Trophoblast cell (in vitro differentiated cells and primary cell): ENCODE measurements at regions not wholly inside any gene's neighbourhood (a gene's known extent, or its start where the extent isn't known, plus 50 kb on each side); places are given as distances from the start of the nearest gene placed in this dataset.

Source experiments
- DNase-seq, 2 donors: peaks; one replicate each; pipeline ENCODE4 v3.0.0-alpha.2; 2016
- H2AFZ ChIP-seq: 2 replicates; pipeline ENCODE4 v1.6.1; 2013; ENCODE audit warnings: low read length, moderate library complexity, mild to moderate bottlenecking; ENCODE audit not compliant: insufficient read depth, poor library complexity
- H2AK5ac ChIP-seq: 2 replicates; pipeline ENCODE4 v1.6.1; 2013; ENCODE audit warnings: mild to moderate bottlenecking, low read length
- H2BK120ac ChIP-seq: 2 replicates; pipeline ENCODE4 v1.6.1; 2013; ENCODE audit warnings: low read length, mild to moderate bottlenecking, moderate library complexity; ENCODE audit not compliant: insufficient read depth, poor library complexity
- H2BK12ac ChIP-seq: 2 replicates; pipeline ENCODE4 v1.6.1; 2013; ENCODE audit warnings: mild to moderate bottlenecking, low read length, moderate library complexity
- H2BK5ac ChIP-seq: 2 replicates; pipeline ENCODE4 v1.6.1; 2013; ENCODE audit warnings: low read length, low read depth, moderate library complexity, mild to moderate bottlenecking; ENCODE audit not compliant: poor library complexity
- H3K14ac ChIP-seq: 2 replicates; pipeline ENCODE4 v1.6.1; 2013; ENCODE audit warnings: mild to moderate bottlenecking, low read length
- H3K18ac ChIP-seq: 2 replicates; pipeline ENCODE4 v1.6.1; 2013; ENCODE audit warnings: mild to moderate bottlenecking, low read length
- H3K23ac ChIP-seq: 2 replicates; pipeline ENCODE4 v1.6.1; 2013; ENCODE audit warnings: low read length
- H3K27ac ChIP-seq: 2 replicates; pipeline ENCODE4 v1.5.1; 2013; ENCODE audit warnings: low read depth, mild to moderate bottlenecking, inconsistent platforms, low read length, moderate library complexity
- H3K27me3 ChIP-seq: 2 replicates; pipeline ENCODE4 v1.6.1; 2013; ENCODE audit warnings: inconsistent platforms, mild to moderate bottlenecking, low read length, moderate library complexity; ENCODE audit not compliant: insufficient read depth
- H3K36me3 ChIP-seq, 2 experiments: 1 replicate in 1 of 2; 2 replicates in 1 of 2; pipeline ENCODE4 v1.6.1; 2013; ENCODE audit warnings: low read length in 2 of 2, mild to moderate bottlenecking in 2 of 2, moderate library complexity in 1 of 2; ENCODE audit not compliant: insufficient read depth in 2 of 2, control insufficient read depth in 1 of 2
- H3K4ac ChIP-seq: 2 replicates; pipeline ENCODE4 v1.6.1; 2013; ENCODE audit warnings: low read depth, mild to moderate bottlenecking, low read length, moderate library complexity
- H3K4me1 ChIP-seq, 2 experiments: 1 replicate in 1 of 2; 2 replicates in 1 of 2; pipeline ENCODE4 v1.6.1; 2013; ENCODE audit warnings: low read length in 2 of 2, mild to moderate bottlenecking in 2 of 2, moderate library complexity in 1 of 2; ENCODE audit not compliant: insufficient read depth in 2 of 2, control insufficient read depth in 1 of 2
- H3K4me2 ChIP-seq: 2 replicates; pipeline ENCODE4 v1.6.1; 2013; ENCODE audit warnings: inconsistent platforms, mild to moderate bottlenecking, low read length, moderate library complexity
- H3K4me3 ChIP-seq: 2 replicates; pipeline ENCODE4 v1.5.1; 2013; ENCODE audit warnings: mild to moderate bottlenecking, low read depth, low read length, inconsistent platforms
- H3K79me1 ChIP-seq: one replicate; pipeline ENCODE4 v1.6.1; 2013; ENCODE audit warnings: low read length
- H3K79me2 ChIP-seq: 2 replicates; pipeline ENCODE4 v1.6.1; 2013; ENCODE audit warnings: low read length, mild to moderate bottlenecking; ENCODE audit not compliant: control insufficient read depth, insufficient read depth, poor library complexity
- H3K9ac ChIP-seq: 2 replicates; pipeline ENCODE4 v1.6.1; 2013; ENCODE audit warnings: mild to moderate bottlenecking, low read length
- H3K9me3 ChIP-seq: 2 replicates; pipeline ENCODE4 v1.6.1; 2013; ENCODE audit warnings: low read depth, mild to moderate bottlenecking, control low read depth, inconsistent platforms, low read length; ENCODE audit not compliant: insufficient read depth
- H4K12ac ChIP-seq: 2 replicates; pipeline ENCODE4 v1.6.1; 2013; ENCODE audit warnings: low read depth, mild to moderate bottlenecking, low read length, moderate library complexity
- H4K8ac ChIP-seq: 2 replicates; pipeline ENCODE4 v1.6.1; 2013; ENCODE audit warnings: low read depth, mild to moderate bottlenecking, low read length, moderate library complexity
- H4K91ac ChIP-seq: one replicate; pipeline ENCODE4 v1.6.1; 2013; ENCODE audit warnings: low read depth, mild to moderate bottlenecking, low read length, moderate library complexity
- WGBS: extraction: QIAGEN DNeasy Blood & Tissue Kit; methylation state at CpG from one replicate; pipeline ENCODE4 v1.1.7; 2013; ENCODE audit warnings: missing lambda C conversion rate; ENCODE audit not compliant: insufficient read length, insufficient coverage; ENCODE audit errors: extremely low coverage; 5-methylcytosine and 5-hydroxymethylcytosine counted together

GRCh38 chr3:59253523-59253922 lies 203.7 kb upstream of the CFAP20DC start:
- no peak overlapping the region for H4K12ac ChIP-seq
- H3K9me3 ChIP-seq, result peaks cover 2% of the 10 kb centered on the region
- no peaks in the 10 kb centered on the region for H3K36me3 ChIP-seq
- no peak overlapping the region for H2BK12ac ChIP-seq
- H3K23ac ChIP-seq, result no peak overlapping the region
- no peak overlapping the region for H3K4me3 ChIP-seq
- no peak overlapping the region for H3K9ac ChIP-seq
- H2AFZ ChIP-seq, result no peak overlapping the region
- H3K27ac ChIP-seq, result no peak overlapping the region
- H4K8ac ChIP-seq, result no peak overlapping the region
- no peak overlapping the region for H2BK120ac ChIP-seq
- no peak overlapping the region for H3K18ac ChIP-seq
- H3K14ac ChIP-seq, result no peak overlapping the region
- no peaks in the 10 kb centered on the region for H3K79me2 ChIP-seq
- DNase-seq, result no peak
- no peaks in the 10 kb centered on the region for H3K4me1 ChIP-seq
- no peaks in the 10 kb centered on the region for H3K27me3 ChIP-seq
- no peak overlapping the region for H2BK5ac ChIP-seq
- no peaks in the 10 kb centered on the region for H3K79me1 ChIP-seq
- no peak overlapping the region for H4K91ac ChIP-seq
- H3K4ac ChIP-seq, result no peak overlapping the region
- no peak overlapping the region for H3K4me2 ChIP-seq
- H2AK5ac ChIP-seq, result no peak overlapping the region
- no CpG with 5 or more reads among the region's 2 CpGs for WGBS

GRCh38 chr3:59251869-59252268 lies 202.0 kb upstream of the CFAP20DC start:
- Histone ChIP-seq H4K8ac (no peak overlapping the region), H3K4me1 (peaks cover 0 to 4% of the 10 kb centered on the region in 2 experiments), H2BK120ac (no peak overlapping the region), H2AFZ (no peak overlapping the region), H3K4me3 (no peak overlapping the region), H3K4me2 (no peak overlapping the region), H4K12ac (no peak overlapping the region), H2BK5ac (no peak overlapping the region), H3K14ac (no peak overlapping the region), H3K9ac (no peak overlapping the region), H3K79me2 (no peaks in the 10 kb centered on the region), H3K23ac (no peak overlapping the region), H3K27me3 (no peaks in the 10 kb centered on the region), H2BK12ac (no peak overlapping the region), H3K27ac (no peak overlapping the region), H3K9me3 (peaks cover 2% of the 10 kb centered on the region), H3K36me3 (no peaks in the 10 kb centered on the region), H4K91ac (no peak overlapping the region), H3K4ac (no peak overlapping the region), H3K79me1 (no peaks in the 10 kb centered on the region), H2AK5ac (no peak overlapping the region), H3K18ac (no peak overlapping the region)
- no CpG with 5 or more reads among the region's 3 CpGs for WGBS
- DNase-seq, result no peak

GRCh38 chr3:59250600-59250999 lies 200.8 kb upstream of the CFAP20DC start:
- peaks cover 0 to 5% of the 10 kb centered on the region in 2 experiments for H3K4me1 ChIP-seq
- H4K8ac ChIP-seq, result no peak overlapping the region
- no peak overlapping the region for H2AK5ac ChIP-seq
- no peak for DNase-seq
- no peak overlapping the region for H2AFZ ChIP-seq
- no peak overlapping the region for H3K4me3 ChIP-seq
- no peak overlapping the region for H4K12ac ChIP-seq
- no peaks in the 10 kb centered on the region for H3K27me3 ChIP-seq
- H4K91ac ChIP-seq, result no peak overlapping the region
- no peak overlapping the region for H2BK5ac ChIP-seq
- no peak overlapping the region for H3K23ac ChIP-seq
- peaks cover 2% of the 10 kb centered on the region for H3K9me3 ChIP-seq
- no peak overlapping the region for H3K14ac ChIP-seq
- no peaks in the 10 kb centered on the region for H3K36me3 ChIP-seq
- H3K9ac ChIP-seq, result peak overlapping the region; percentile 22
- H3K79me1 ChIP-seq, result no peaks in the 10 kb centered on the region
- H3K4ac ChIP-seq, result no peak overlapping the region
- H3K79me2 ChIP-seq, result no peaks in the 10 kb centered on the region
- H3K18ac ChIP-seq, result no peak overlapping the region
- no peak overlapping the region for H2BK120ac ChIP-seq
- H3K27ac ChIP-seq, result no peak overlapping the region
- H2BK12ac ChIP-seq, result no peak overlapping the region
- H3K4me2 ChIP-seq, result no peak overlapping the region

GRCh38 chr3:59249698-59250361 lies 200.0 kb upstream of the CFAP20DC start:
- DNase-seq, result no peak
- H2BK120ac ChIP-seq, result no peak overlapping the region
- no peak overlapping the region for H3K4me3 ChIP-seq
- no peak overlapping the region for H3K4me2 ChIP-seq
- H4K12ac ChIP-seq, result no peak overlapping the region
- no peak overlapping the region for H2BK12ac ChIP-seq
- no peak overlapping the region for H2BK5ac ChIP-seq
- no peak overlapping the region for H2AK5ac ChIP-seq
- no peak overlapping the region for H3K27ac ChIP-seq
- H3K79me2 ChIP-seq, result no peaks in the 10 kb centered on the region
- no CpG with 5 or more reads among the region's 6 CpGs for WGBS
- H3K9me3 ChIP-seq, result peaks cover 2% of the 10 kb centered on the region
- no peaks in the 10 kb centered on the region for H3K79me1 ChIP-seq
- no peak overlapping the region for H3K9ac ChIP-seq
- H4K91ac ChIP-seq, result no peak overlapping the region
- no peak overlapping the region for H2AFZ ChIP-seq
- no peak overlapping the region for H3K18ac ChIP-seq
- H3K23ac ChIP-seq, result no peak overlapping the region
- no peaks in the 10 kb centered on the region for H3K27me3 ChIP-seq
- no peaks in the 10 kb centered on the region for H3K36me3 ChIP-seq
- H3K4ac ChIP-seq, result no peak overlapping the region
- no peak overlapping the region for H4K8ac ChIP-seq
- peaks cover 0 to 5% of the 10 kb centered on the region in 2 experiments for H3K4me1 ChIP-seq
- no peak overlapping the region for H3K14ac ChIP-seq
